CD14-positive monocyte (primary cell): ENCODE measurements at regions not wholly inside any gene's neighbourhood (a gene's known extent, or its start where the extent isn't known, plus 50 kb on each side); places are given as distances from the start of the nearest gene placed in this dataset.
"Not testable (repeated sequence)": the region's sequence is repeated elsewhere in the genome, so short reads cannot be mapped to it uniquely, and the experiment has no call there.

Experiments used
- DNase-seq, 3 donors: peaks; one replicate each; pipeline ENCODE4 v3.0.0-alpha.2; 2011 to 2022
- H2AFZ ChIP-seq: 2 replicates; pipeline ENCODE4 v1.6.0; 2012; ENCODE audit warnings: mild to moderate bottlenecking, low read depth, low read length, inconsistent platforms; ENCODE audit not compliant: insufficient read depth, poor library complexity, severe bottlenecking
- H3K27ac ChIP-seq, 2 donors: 1 replicate in 1 of 2; 2 replicates in 1 of 2; pipeline ENCODE4 v1.5.1; 2012 to 2013; ENCODE audit warnings: low read length in 2 of 2, control low read depth in 1 of 2, inconsistent platforms in 1 of 2, low read depth in 1 of 2, mild to moderate bottlenecking in 1 of 2
- H3K27me3 ChIP-seq, 2 donors: one replicate each; pipeline versions ENCODE4 v1.6.0 to v1.6.1; 2011 to 2013; ENCODE audit warnings: low read length in 2 of 2; ENCODE audit not compliant: control insufficient read depth in 2 of 2, insufficient read depth in 2 of 2
- H3K36me3 ChIP-seq, 2 donors: replicated peaks in 1 of 2; 1 replicate in 1 of 2; 2 replicates in 1 of 2; pipeline versions ENCODE4 v1.5.1 to v1.6.1; 2012 to 2013; ENCODE audit warnings: low read length in 2 of 2, control low read depth in 1 of 2, inconsistent platforms in 1 of 2, mild to moderate bottlenecking in 1 of 2; ENCODE audit not compliant: insufficient read depth in 2 of 2, control insufficient read depth in 1 of 2
- H3K4me1 ChIP-seq, 2 donors: 1 replicate in 1 of 2; 2 replicates in 1 of 2; pipeline versions ENCODE4 v1.5.1 to v1.6.1; 2012 to 2013; ENCODE audit warnings: low read length in 2 of 2, control low read depth in 1 of 2, inconsistent platforms in 1 of 2, mild to moderate bottlenecking in 1 of 2, moderate library complexity in 1 of 2; ENCODE audit not compliant: insufficient read depth in 2 of 2, control insufficient read depth in 1 of 2
- H3K4me2 ChIP-seq: replicated peaks from 2 replicates; pipeline ENCODE3; 2012; ENCODE audit warnings: low read length, moderate library complexity, mild to moderate bottlenecking; ENCODE audit not compliant: poor library complexity, severe bottlenecking; ENCODE audit errors: extremely low read depth
- H3K4me3 ChIP-seq, 3 experiments: fragments of 200-600 bp in 1 of 3; sonication (generic) in 1 of 3; replicated peaks in 1 of 3; 1 replicate in 2 of 3; 2 replicates in 1 of 3; pipeline ENCODE4 v1.5.1; 2011 to 2013; ENCODE audit warnings: low read length in 3 of 3, mild to moderate bottlenecking in 3 of 3, control low read depth in 2 of 3, low read depth in 2 of 3, inconsistent platforms in 1 of 3, moderate library complexity in 1 of 3
- H3K79me2 ChIP-seq: 2 replicates; pipeline ENCODE4 v1.6.0; 2012; ENCODE audit warnings: mild to moderate bottlenecking, control low read depth, inconsistent platforms, low read length, moderate library complexity; ENCODE audit not compliant: insufficient read depth
- H3K9ac ChIP-seq: 2 replicates; pipeline ENCODE4 v1.6.0; 2017; ENCODE audit warnings: low read length, mild to moderate bottlenecking; ENCODE audit not compliant: insufficient read depth, poor library complexity, severe bottlenecking
- H3K9me3 ChIP-seq, 2 donors: replicated peaks in 1 of 2; 1 replicate in 1 of 2; 2 replicates in 1 of 2; pipeline versions ENCODE4 v1.5.1 to v1.6.1; 2012 to 2013; ENCODE audit warnings: low read length in 2 of 2, control low read depth in 1 of 2; ENCODE audit not compliant: control insufficient read depth in 1 of 2, insufficient read depth in 1 of 2
- H4K20me1 ChIP-seq: 2 replicates; pipeline ENCODE4 v1.6.0; 2012; ENCODE audit warnings: mild to moderate bottlenecking, low read length, control low read depth, moderate library complexity; ENCODE audit not compliant: insufficient read depth
- H3K27ac Mint-ChIP-seq, 7 donors: one replicate each; pipeline ENCODE4 v1.8.0; 2020; ENCODE audit warnings: mild to moderate bottlenecking in 7 of 7, mixed read lengths in 7 of 7, moderate library complexity in 6 of 7, inconsistent platforms in 2 of 7
- H3K27me3 Mint-ChIP-seq, 3 donors: one replicate each; pipeline ENCODE4 v1.8.0; 2021 to 2022; ENCODE audit warnings: low read depth in 3 of 3, mild to moderate bottlenecking in 3 of 3, mixed read lengths in 3 of 3, moderate library complexity in 3 of 3, inconsistent platforms in 1 of 3
- H3K36me3 Mint-ChIP-seq, 2 donors: one replicate each; pipeline ENCODE4 v1.8.0; 2020; ENCODE audit warnings: mixed read lengths in 2 of 2, inconsistent platforms in 1 of 2, mild to moderate bottlenecking in 1 of 2
- H3K4me1 Mint-ChIP-seq: one replicate; pipeline ENCODE4 v1.8.0; 2020; ENCODE audit warnings: mild to moderate bottlenecking, mixed read lengths
- H3K4me3 Mint-ChIP-seq, 2 donors: one replicate each; pipeline ENCODE4 v1.8.0; 2020; ENCODE audit warnings: mild to moderate bottlenecking in 2 of 2, mixed read lengths in 2 of 2, moderate library complexity in 1 of 2
- H3K9me3 Mint-ChIP-seq, 7 donors: one replicate each; pipeline ENCODE4 v1.8.0; 2020 to 2022; ENCODE audit warnings: mixed read lengths in 7 of 7, mild to moderate bottlenecking in 6 of 7, moderate library complexity in 6 of 7, inconsistent platforms in 2 of 7
- CTCF ChIP-seq: fragments of 200-600 bp; IDR thresholded peaks from one replicate; pipeline ENCODE4 v1.8.0; 2022; ENCODE audit warnings: antibody characterized with exemption, mild to moderate bottlenecking
- WGBS: methylation state at CpG from one replicate; pipeline ENCODE4 v1.1.5; 2013; ENCODE audit warnings: missing lambda C conversion rate; ENCODE audit not compliant: insufficient coverage; 5-methylcytosine and 5-hydroxymethylcytosine counted together
- intact Hi-C, 2 donors: fragments of 100-400 bp; cut with micrococcal nuclease; formaldehyde crosslinking; loops; one replicate each; pipeline versions ENCODE4 v1.15.0 to v1.15.1; 2023

GRCh38 chr12:131276501-131277185, 322.9 kb downstream of the ADGRD1 start:
- H3K27ac ChIP-seq = no peak overlapping the region
- intact Hi-C loops = no loop called here
- no peak overlapping the region for H3K4me3 ChIP-seq
- DNase-seq = no peak
- no peaks in the 10 kb centered on the region for H3K4me1 ChIP-seq
- no peak overlapping the region for H3K9ac ChIP-seq
- Mint-ChIP-seq H3K9me3 (peaks cover 0 to 2% (median 0%) of the 10 kb centered on the region in 7 donors), H3K27ac (no peak overlapping the region), H3K4me3 (no peak overlapping the region), H3K27me3 (peaks cover 0 to 3% (median 3%) of the 10 kb centered on the region in 3 donors), H3K36me3 (no peaks in the 10 kb centered on the region), H3K4me1 (no peaks in the 10 kb centered on the region)
- H3K9me3 ChIP-seq = no peaks in the 10 kb centered on the region
- no peaks in the 10 kb centered on the region for H3K27me3 ChIP-seq
- H4K20me1 ChIP-seq = no peaks in the 10 kb centered on the region
- no peak for TF ChIP-seq CTCF
- no peaks in the 10 kb centered on the region for H3K36me3 ChIP-seq
- H3K79me2 ChIP-seq = no peaks in the 10 kb centered on the region
- no peak overlapping the region for H2AFZ ChIP-seq
- 87% methylated on average over 12 of the region's 14 CpGs for WGBS
- H3K4me2 ChIP-seq = no peak overlapping the region

GRCh38 chr12:131277186-131278091, 323.7 kb downstream of the ADGRD1 start:
- H3K4me3 Mint-ChIP-seq, H2AFZ ChIP-seq, H3K36me3 Mint-ChIP-seq, H3K9me3 Mint-ChIP-seq, H3K27ac ChIP-seq, H3K4me3 ChIP-seq, H3K27me3 ChIP-seq, H3K27ac Mint-ChIP-seq, H3K4me2 ChIP-seq, H3K9ac ChIP-seq, H3K27me3 Mint-ChIP-seq, H3K9me3 ChIP-seq, H4K20me1 ChIP-seq, H3K4me1 Mint-ChIP-seq, H3K36me3 ChIP-seq, intact Hi-C loops, DNase-seq, H3K4me1 ChIP-seq, H3K79me2 ChIP-seq: not testable (repeated sequence)
- WGBS = 95% methylated on average over 10 of the region's 18 CpGs

- H3K27ac Mint-ChIP-seq, DNase-seq, H3K27ac ChIP-seq, H4K20me1 ChIP-seq, H3K4me3 ChIP-seq, H3K4me2 ChIP-seq, H3K9me3 ChIP-seq, H3K4me3 Mint-ChIP-seq, H3K9me3 Mint-ChIP-seq, H3K27me3 ChIP-seq, H3K36me3 Mint-ChIP-seq, H3K4me1 Mint-ChIP-seq, H3K4me1 ChIP-seq, H2AFZ ChIP-seq, H3K27me3 Mint-ChIP-seq, H3K36me3 ChIP-seq, H3K9ac ChIP-seq, H3K79me2 ChIP-seq, intact Hi-C loops: not testable (repeated sequence)
- 94% methylated on average over 16 of the region's 22 CpGs for WGBS
Measured at GRCh38 chr12:131278451-131279115, 324.9 kb downstream of the ADGRD1 start.
